ENCODE measurements at regions not wholly inside any gene's neighbourhood (a gene's known extent, or its start where the extent isn't known, plus 50 kb on each side); places are given as distances from the start of the nearest gene placed in this dataset.

- no peak for TF ChIP-seq CTCF (IDR thresholded peaks at IDR 0.05)
- no peak for TF ChIP-seq POLR2A (IDR thresholded peaks at IDR 0.05; ENCODE audit: low read depth)
- no peak for TF ChIP-seq EP300 (IDR thresholded peaks at IDR 0.05)
These were observed 164.6 kb downstream of the TM2D1 start for GRCh38 chr1:61560385-61560784.

Data from esophagus muscularis mucosa (tissue), 4 donors.